NCI-H1436 (cell line): ENCODE measurements at regions not wholly inside any gene's neighbourhood (a gene's known extent, or its start where the extent isn't known, plus 50 kb on each side); places are given as distances from the start of the nearest gene placed in this dataset.
"Not testable (repeated sequence)": the region's sequence is repeated elsewhere in the genome, so short reads cannot be mapped to it uniquely, and the experiment has no call there.

Source experiments
- DNase-seq: peaks from one replicate; lab custom pipeline; 2025; lab: John Stamatoyannopoulos, UW

DNA sequence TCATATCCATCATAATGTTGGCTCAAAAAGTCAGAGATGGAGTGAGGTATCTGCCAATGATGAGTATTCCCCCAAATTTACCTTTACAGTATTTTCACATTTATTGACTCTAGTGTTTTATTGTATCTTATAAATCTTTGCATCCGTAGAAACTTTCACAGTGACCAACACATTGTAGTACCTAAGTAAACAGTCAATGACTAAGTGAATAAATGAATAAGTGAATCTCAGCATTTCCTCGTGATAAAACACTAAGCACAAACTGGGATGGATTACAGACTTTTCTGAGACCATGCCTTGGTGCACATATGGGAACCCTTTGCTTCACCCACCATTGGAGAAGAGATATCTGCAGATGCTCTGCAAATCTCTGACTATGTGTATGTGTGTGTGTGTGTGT is 429.9 kb downstream of the NR4A2 start:
- no peak for DNase-seq

GRCh38 chr2:155895016-155895415 is 437.5 kb downstream of the NR4A2 start:
- DNase-seq: no peak

DNA sequence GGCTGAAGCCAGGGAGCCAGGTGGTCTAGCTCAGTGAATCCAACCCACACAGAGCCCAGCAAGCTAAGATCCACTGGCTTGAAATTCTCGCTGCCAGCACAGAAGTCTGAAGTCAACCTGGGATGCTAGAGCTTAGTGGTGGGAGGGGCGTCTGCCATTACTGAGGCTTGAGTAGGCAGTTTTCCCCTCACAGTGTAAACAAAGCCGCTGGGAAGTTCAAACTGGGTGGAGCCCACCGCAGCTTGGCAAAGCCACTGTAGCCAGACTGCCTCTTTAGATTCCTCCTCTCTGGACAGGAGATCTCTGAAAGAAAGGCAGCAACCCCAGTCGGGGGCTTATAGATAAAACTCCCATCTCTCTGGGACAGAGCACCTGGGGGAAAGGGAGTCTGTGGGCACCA is 452.1 kb downstream of the NR4A2 start:
- DNase-seq: not testable (repeated sequence)

DNA sequence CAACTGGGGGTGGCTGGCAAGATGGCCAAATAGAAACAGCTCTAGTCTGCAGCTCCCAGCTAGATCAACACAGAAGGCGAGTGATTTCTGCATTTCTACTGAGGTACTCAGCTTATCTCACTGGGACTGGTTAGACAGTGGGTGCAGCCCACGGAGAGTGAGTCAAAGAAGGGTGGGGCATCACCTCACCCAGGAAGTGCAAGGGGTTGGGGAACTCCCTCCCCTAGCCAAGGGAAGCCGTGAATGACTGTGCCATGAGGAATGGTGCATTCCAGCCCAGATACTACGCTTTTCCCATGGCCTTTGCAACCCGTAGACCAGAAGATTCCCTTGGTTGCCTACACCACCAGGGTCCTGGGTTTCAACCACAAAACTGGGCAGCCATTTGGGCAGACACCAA is 452.6 kb downstream of the NR4A2 start:
- DNase-seq: not testable (repeated sequence)

DNA sequence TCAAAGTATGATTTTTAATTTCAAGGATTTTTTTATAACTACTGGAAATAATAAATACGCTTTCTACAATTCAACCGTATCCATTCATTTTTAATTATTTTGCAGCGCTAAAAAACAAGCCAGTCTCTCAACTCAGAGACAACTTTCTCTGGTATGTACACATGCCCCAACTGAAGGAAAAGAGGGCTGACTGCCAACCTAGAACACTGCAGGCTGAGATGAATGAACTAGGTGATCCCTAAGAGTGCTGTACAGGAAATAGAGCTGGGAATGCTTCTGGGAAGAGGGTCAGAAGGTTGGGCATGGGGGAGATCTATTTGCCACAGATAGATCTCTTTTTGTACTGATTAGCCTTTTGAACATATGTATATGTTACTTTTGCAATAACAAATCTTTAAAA is 460.1 kb downstream of the NR4A2 start:
- no peak for DNase-seq

DNA sequence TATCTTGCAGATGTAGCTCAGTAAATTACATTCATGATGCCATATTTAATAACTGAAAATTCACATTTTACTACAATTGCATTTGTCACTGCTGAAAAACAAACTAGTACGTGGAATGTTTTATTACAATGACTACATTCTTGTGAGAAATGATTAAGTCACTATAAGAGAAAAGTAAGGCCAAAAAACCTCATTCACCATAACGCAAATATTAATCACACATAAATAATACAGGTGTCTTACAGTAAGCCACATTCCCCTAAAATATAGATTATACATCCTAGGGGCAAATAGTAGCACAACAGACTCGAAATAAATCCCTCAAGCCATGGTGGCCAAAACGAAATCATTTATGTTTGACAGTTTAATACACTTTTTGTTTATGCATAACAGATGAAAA is 460.6 kb downstream of the NR4A2 start:
- no peak for DNase-seq

GRCh38 chr2:155867564-155867963 is 465.0 kb downstream of the NR4A2 start:
- DNase-seq: no peak

DNA sequence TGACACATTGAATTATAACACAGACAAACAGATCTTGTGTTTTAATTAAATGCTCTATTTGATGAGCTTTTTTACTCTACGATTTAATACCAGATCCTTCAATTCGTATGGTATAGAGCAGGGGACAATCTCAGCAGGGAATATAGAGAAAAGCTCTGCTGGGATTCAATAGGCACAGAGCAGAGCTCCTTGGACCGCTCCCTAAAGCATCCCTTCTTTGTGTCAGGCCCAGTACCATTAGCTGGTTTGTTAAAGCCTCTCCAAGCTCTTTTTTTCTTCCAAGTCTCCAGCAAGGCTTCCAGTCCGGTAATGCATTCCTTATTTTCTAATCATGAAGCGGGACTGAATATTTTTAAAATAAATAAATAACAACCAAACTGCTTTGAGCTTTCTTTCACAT is 466.0 kb downstream of the NR4A2 start:
- DNase-seq: no peak

DNA sequence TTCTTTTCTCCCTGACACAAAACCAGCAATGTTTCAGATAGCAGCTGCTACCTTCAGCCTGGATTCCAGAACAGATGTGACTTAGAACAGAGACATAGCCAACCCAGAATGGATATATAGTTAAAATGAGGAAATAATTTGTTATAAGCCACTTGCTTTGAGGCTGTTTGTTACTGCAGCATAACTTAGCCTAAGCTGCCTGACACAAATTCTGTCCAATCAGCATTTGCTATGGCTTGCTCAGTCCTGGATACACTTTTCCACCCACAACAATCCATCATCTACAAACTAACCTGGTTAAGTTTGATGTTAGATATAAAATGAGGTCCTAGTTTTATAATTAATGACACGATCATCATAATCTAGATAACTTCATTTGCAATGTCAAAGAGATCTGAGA is 480.4 kb downstream of the NR4A2 start:
- DNase-seq: no peak

GRCh38 chr2:155846259-155846658 is 486.3 kb downstream of the NR4A2 start:
- no peak for DNase-seq

- DNase-seq: no peak
These were observed 488.1 kb downstream of the NR4A2 start for GRCh38 chr2:155844461-155844860.

DNA sequence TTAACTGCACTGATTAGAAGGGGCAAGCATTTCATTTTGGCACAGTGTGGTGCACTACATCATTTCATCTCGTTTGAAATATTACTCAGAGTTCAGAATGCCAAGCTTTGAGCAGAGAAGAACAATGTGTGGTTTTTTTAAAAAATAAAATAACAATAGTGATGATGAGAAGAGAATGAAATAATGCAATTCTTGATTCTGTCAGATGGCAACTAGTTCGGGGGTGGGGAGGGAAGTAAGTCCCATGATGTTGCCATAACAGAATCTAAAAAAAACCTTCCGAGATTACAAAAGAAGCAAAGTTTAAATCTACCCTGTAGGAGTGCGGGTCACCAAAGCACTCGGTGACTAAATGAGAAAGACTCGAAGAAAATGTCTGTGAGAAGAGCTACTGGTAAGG is 490.4 kb downstream of the NR4A2 start:
- no peak for DNase-seq

DNA sequence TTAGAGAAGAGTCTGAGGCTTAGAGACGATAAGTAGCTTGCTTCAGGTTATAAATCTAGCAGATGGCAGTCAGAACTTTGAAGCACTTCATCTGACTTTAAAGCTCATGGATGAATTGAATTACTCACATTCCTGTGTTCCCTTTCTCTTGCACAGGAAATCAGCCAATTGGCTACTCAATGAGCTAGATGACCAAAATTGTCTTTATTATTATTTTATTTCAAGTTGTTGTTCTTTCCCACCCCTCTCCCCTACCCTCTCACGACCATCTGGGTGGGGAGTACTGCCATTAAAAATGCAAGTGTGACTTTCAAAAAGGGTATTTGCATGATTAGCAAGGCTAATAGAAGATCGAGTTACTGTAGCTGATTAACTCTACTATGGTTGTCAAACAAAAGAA is 491.1 kb downstream of the NR4A2 start:
- DNase-seq: no peak

DNA sequence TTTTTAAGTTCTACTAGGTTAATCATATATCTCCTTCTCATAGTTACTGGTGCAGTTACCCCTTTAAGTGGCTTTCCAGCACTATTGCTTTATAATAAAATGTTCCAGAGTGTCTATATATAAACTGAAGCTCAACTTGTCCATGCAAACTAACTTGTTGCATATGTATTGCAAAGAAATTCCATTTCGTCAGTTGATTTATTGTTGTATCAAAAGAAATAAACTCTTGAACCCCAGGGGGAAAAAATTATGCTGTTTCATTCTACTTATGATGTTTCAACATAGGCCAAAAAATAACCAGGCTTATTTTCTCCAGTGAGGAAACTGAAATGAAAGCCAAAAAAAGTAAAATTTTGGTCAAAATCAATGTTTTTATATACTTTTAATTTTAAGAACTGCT is 491.9 kb downstream of the NR4A2 start:
- DNase-seq: no peak

DNA sequence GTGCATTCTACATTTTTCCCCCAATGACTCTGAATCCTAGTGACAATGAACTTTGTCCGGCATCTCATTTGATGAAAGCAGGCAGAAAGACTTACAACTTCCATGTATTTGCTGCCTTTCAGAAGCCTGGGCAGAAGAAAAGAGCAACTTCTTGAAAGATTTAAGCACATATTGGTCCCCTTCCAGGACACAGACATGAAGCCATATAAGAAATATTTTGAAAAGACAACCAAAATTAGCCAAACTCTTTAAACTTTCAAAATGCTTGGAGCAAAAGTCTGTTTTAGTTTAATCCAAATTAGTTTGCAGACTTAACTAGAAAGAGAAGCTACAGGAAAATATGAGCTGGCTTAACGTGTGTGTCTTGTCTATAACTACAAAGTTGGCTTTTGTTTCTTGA is 492.5 kb downstream of the NR4A2 start:
- DNase-seq: no peak

- DNase-seq: no peak
These were observed 493.1 kb downstream of the NR4A2 start for GRCh38 chr2:155839436-155839835.

DNA sequence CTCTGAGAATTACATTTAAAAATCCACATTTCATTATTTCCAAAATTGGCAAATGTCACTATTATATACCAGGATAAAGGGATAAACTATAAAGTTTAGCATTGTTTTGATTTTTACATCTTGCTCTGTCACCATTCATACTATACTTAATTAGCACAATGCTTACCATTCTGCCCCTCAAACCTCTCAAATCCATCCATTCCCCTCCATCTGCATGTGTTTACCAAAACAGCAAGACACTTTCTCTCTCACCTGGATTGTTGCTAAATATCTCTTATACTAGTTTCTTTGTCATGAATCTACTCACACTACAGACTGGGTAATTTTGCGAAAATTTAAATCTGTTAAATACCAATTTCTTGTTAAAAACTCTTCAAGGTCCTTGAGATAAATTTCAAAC is 496.1 kb downstream of the NR4A2 start:
- no peak for DNase-seq

DNA sequence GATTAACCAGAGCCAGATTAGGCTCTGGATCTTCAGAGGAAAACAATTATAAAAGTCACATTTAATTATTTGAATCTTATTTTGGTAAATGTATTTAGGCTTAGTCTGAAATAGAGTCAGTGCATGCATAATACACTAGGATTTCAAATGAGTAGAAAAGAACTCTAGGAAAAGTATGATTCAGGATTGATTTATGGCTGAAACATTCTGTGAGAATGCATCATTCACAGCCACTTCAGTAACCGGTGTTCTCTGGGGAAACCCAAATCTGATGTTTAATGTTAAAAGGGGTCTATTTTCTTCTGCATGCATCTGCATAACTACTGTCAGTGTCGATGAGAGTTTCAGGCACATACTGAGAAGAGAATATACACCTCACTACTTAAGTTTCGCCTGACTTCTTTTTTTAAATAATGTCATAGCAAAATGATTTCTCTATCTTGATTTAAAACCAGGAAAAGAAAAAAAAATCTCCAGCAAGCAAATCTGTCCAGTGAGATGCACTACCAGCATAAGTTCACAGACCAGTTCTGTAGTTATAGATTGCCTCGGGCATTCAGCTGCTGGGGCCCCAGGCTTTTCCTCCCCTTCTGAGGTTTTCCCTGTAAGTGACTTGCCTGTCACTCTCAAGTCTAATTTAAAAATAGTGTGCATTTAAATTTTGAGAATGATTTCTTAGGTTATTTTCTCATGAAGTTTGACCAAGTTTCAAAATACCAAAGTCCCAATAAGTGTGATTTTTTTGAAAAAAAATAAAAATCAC is 501.5 kb downstream of the NR4A2 start:
- peak; percentile 3 for DNase-seq

GRCh38 chr2:155830351-155830750 is 502.2 kb downstream of the NR4A2 start:
- DNase-seq: no peak

DNA sequence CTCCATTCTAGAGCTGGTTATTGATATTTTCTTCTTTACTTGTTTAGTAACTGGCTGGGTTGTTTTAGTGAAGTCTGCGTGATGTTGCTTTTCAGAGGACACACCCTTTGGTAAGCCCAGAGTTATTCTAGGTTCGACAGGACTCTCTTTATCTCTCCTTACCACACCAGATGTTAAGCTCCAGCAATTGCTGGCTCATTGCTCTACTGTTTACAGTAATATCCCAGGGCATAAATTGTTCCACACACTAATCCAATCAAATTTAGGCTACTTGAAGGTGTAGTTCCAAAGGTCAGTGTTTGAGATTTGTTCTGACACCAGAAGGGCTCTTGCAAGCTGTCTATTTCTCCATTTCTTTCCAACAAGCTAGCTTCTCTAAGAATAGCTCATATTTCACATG is 506.6 kb downstream of the NR4A2 start:
- no peak for DNase-seq

DNA sequence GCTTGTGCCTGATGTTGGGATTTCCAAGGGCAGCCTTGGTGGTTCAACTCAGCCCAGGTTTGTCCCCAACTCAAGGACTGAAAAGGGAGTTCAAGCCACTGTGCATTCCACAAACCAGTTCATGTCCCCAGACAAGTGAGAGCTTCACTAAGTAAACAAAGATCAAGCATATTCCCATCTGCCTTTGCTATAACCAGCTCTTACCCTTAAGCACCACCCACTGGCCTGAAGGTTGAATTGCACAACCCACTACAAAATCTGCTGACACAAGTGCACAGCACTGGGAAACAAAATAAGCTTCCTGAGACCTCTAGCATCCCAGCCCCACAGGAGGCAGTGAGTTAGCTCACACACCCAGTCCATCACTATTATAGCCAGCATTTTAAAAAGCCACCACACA is 516.7 kb downstream of the NR4A2 start:
- DNase-seq: peak; percentile 13

GRCh38 chr2:155815275-155815674 is 517.2 kb downstream of the NR4A2 start:
- DNase-seq: no peak

DNA sequence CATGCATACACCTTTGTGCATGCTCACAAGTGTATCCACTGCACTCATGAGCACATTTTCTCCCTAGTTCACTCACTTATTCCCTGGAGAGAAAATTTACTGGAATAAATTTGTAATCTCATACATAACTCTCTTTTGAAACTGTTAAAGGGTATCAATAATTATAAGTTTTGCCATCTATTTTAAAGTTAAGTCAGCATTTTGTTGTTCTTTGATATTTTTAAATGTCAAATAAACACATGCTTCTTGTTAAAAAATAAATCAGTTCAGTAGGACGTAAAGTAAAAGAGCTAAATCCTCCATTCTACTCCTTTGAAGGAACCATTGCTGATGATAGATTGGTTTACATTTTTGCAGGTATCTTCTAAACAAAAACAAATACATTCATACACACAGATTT is 522.1 kb downstream of the NR4A2 start:
- no peak for DNase-seq

DNA sequence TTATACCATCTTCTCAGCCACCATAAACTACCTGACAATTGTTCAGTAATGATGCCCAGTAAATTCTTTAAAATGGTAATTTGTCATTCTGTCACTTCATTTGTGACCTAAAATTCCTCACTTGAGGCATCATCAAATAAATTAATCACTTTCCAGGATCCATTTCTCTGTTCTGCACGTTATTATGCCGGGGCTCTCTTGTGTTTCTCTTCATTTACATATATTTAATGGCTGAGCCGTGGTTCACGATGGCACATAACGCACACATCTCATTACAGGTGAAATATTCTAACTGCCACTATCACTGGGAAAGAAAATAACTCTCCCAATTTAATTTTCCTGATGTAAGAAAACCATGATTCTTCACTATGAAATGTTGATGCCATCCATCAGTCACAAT is 529.6 kb downstream of the NR4A2 start:
- DNase-seq: no peak

DNA sequence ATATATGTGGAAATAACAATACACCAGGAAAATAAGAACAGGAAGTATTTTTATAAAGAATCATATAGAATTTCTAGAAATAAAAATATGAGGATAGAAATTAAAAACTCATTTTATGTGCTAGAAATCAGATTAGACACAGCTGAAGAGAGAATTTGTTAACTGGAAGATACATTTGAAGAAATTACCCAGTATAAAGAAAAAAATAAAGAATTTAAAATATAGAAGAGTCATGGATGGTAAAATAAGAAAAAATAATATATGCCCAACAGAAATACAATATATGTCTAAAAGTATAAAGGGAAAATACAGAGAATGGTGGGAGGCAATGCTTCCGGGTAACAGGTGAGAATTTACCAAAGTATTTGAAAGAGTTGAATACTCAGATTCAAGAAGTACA is 539.9 kb downstream of the NR4A2 start:
- no peak for DNase-seq
